ENCODE measurements at regions not wholly inside any gene's neighbourhood (a gene's known extent, or its start where the extent isn't known, plus 50 kb on each side); places are given as distances from the start of the nearest gene placed in this dataset.

GRCh38 chr2:236799391-236800026 lies 229.9 kb downstream of the ACKR3 start:
- DNase-seq (ENCODE audit: low read depth, low spot score) = no peak
- TF ChIP-seq CTCF (IDR thresholded peaks at IDR 0.05; ENCODE audit: low read depth, low read length) = no peak
- no peak overlapping the region for H3K4me3 ChIP-seq (ENCODE audit: low read depth, low read length)
- in situ Hi-C loops (cut with HindIII; ENCODE audit: low sequenced_read_pairs) = no loop called here

GRCh38 chr2:236802862-236803261 lies 233.2 kb downstream of the ACKR3 start:
- no peak for TF ChIP-seq CTCF (IDR thresholded peaks at IDR 0.05; ENCODE audit: low read depth, low read length)
- no peak for DNase-seq (ENCODE audit: low read depth, low spot score)
- in situ Hi-C loops (cut with HindIII; ENCODE audit: low sequenced_read_pairs) = no loop called here
- no peak overlapping the region for H3K4me3 ChIP-seq (ENCODE audit: low read depth, low read length)

DNA sequence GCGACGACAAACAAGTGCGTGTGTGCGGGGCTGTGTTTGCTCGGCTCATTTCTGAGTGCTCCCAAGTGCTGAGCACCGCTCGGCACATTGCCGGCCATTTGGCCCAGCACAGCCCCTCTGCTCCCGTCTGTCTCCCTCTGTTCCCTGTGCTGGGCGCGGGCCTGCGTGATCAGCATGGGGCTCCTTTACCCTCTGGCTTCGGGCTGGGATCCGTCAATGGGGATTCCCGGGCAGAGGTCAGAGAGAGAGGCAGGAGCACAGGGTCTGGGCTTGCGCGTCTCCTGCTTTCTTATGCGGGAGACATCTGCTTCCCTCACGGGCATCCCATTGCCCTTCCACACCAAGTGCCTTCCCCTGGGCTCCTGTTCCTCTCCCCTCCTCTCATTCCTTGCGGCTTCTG lies 234.0 kb downstream of the ACKR3 start:
- no peak for TF ChIP-seq CTCF (IDR thresholded peaks at IDR 0.05; ENCODE audit: low read depth, low read length)
- in situ Hi-C loops (cut with HindIII; ENCODE audit: low sequenced_read_pairs) = no loop called here

DNA sequence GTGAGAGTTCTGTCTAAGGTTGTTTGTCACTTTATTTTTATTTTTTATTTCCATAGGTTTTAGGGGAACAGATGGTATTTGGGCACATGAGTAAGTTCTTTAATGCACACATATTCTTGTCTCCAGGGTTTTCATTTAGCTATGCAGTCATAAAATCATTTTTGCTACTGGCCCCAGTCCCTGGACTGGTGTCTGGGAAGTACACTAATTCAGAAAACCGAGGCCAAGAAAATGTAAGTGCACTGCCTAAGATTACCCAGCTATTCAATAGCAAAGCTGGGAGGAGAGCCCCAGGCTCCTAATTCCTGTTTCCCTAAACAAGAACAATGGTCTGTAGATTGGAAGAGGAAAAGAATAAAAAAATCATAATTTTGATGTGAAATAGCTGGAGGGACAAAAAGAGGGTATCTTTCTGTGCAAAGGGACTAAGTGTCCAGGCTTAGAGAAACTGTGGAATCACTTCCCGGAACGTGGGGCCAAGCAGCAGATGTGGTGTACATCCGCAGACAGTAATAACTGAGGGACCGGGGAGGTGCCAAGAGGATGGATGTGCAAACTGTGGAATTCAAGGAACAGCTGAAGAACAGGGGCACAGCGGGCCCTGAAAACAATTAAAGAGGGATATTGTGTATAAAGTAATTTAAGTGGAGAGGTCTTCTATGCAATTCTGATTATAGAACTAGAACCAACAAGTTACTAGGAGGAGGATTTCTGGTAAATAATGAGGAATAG lies 236.3 kb downstream of the ACKR3 start:
- TF ChIP-seq CTCF (IDR thresholded peaks at IDR 0.05; ENCODE audit: low read depth, low read length) = no peak
- H3K4me3 ChIP-seq (ENCODE audit: low read depth, low read length) = no peak overlapping the region
- no peak for DNase-seq (ENCODE audit: low read depth, low spot score)
- in situ Hi-C loops (cut with HindIII; ENCODE audit: low sequenced_read_pairs) = no loop called here

More for the DNA sequence above, 234.0 kb downstream of the ACKR3 start:
- H3K4me3 ChIP-seq (ENCODE audit: low read depth, low read length) = no peak overlapping the region
- no peak for DNase-seq (ENCODE audit: low read depth, low spot score)

DNA sequence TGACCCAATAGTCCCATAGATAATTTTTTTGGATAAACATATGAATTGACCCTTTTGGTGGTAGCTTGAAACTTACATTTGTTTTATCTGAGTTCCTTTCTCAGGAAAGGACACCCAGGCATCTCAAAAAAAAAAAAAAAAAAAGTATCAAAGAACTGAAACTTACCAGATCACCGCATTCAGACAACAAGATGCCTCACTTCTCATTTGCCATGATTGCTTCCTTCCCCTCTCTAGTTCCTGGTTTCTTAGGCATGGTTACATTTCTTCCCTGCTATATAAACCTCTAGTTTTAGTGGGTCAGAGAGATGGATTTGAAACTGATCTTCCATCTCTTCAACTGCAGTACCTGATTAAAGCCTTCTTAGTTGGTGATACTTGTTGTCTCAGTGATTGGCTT lies 240.1 kb downstream of the ACKR3 start:
- in situ Hi-C loops (cut with HindIII; ENCODE audit: low sequenced_read_pairs) = no loop called here
- TF ChIP-seq CTCF (IDR thresholded peaks at IDR 0.05; ENCODE audit: low read depth, low read length) = no peak
- DNase-seq (ENCODE audit: low read depth, low spot score) = no peak
- no peak overlapping the region for H3K4me3 ChIP-seq (ENCODE audit: low read depth, low read length)

DNA sequence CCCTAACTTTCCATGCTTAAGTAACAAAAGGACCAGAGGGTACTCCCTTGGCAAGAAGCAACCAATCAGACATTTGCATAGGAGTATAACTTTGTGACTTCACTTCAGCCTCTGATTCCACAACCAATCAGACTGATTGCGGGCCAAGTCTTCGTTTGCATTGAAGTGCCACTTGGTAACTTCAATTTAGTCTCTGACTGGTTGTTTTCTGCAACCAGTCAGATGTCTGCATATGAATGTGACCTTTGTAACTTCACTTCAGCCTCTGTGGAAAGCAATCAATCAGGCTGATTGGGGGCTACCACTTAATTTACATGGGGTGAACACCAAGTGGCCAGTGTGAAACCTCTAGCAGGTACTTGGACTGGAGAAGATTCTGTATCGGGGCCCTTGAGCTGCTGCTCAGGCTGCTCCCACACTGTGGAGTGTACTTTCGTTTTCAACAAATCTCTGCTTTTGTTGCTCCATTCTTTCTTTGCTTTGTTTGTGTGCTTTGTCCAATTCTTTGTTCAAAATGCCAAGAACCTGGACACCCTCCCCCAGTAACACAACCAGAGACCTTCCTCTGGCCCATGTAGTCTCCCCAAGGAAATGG lies 241.5 kb downstream of the ACKR3 start:
- no peak for TF ChIP-seq CTCF (IDR thresholded peaks at IDR 0.05; ENCODE audit: low read depth, low read length)
- in situ Hi-C loops (cut with HindIII; ENCODE audit: low sequenced_read_pairs) = no loop called here
- H3K4me3 ChIP-seq (ENCODE audit: low read depth, low read length) = no peak overlapping the region
- no peak for DNase-seq (ENCODE audit: low read depth, low spot score)

Data from astrocyte of the spinal cord (primary cell).